Ishikawa (cell line): ENCODE measurements at regions not wholly inside any gene's neighbourhood (a gene's known extent, or its start where the extent isn't known, plus 50 kb on each side); places are given as distances from the start of the nearest gene placed in this dataset.

Experiments
- CEBPB ChIP-seq: IDR thresholded peaks from 2 replicates; pipeline ENCODE4 v1.6.1; 2012
- CREB1 ChIP-seq: IDR thresholded peaks from 2 replicates; pipeline ENCODE4 v1.6.1; 2012; ENCODE audit warnings: low read depth
- EGR1 ChIP-seq: IDR thresholded peaks from 2 replicates; pipeline ENCODE4 v1.6.1; 2012
- EP300 ChIP-seq: IDR thresholded peaks from 2 replicates; pipeline ENCODE4 v1.6.1; 2012; ENCODE audit warnings: borderline replicate concordance
- FOXM1 ChIP-seq: IDR thresholded peaks from 2 replicates; pipeline ENCODE4 v1.6.1; 2012; ENCODE audit warnings: low read depth, borderline replicate concordance
- NFIC ChIP-seq: IDR thresholded peaks from 2 replicates; pipeline ENCODE4 v1.6.1; 2012
- RAD21 ChIP-seq: IDR thresholded peaks from 2 replicates; pipeline ENCODE4 v1.6.1; 2012; ENCODE audit warnings: low read depth
- TAF1 ChIP-seq: IDR thresholded peaks from 2 replicates; pipeline ENCODE4 v1.6.1; 2012; ENCODE audit warnings: low read depth, mild to moderate bottlenecking
- TCF12 ChIP-seq: IDR thresholded peaks from 2 replicates; pipeline ENCODE4 v1.6.1; 2012; ENCODE audit warnings: low read depth
- TEAD4 ChIP-seq: IDR thresholded peaks from 2 replicates; pipeline ENCODE4 v1.6.1; 2012
- YY1 ChIP-seq: IDR thresholded peaks from 2 replicates; pipeline ENCODE4 v1.6.1; 2012; ENCODE audit warnings: low read depth
- ZBTB7A ChIP-seq: IDR thresholded peaks from 2 replicates; pipeline ENCODE4 v1.6.1; 2012; ENCODE audit warnings: low read depth
- TF ChIP-seq, protein P1 (sequence below): IDR thresholded peaks from 2 replicates; pipeline ENCODE4 v1.6.1; 2012; ENCODE audit warnings: low read depth, mild to moderate bottlenecking
- TF ChIP-seq, protein P2 (sequence below): IDR thresholded peaks from 2 replicates; pipeline ENCODE4 v1.6.1; 2012
- TF ChIP-seq, protein P3 (sequence below): IDR thresholded peaks from 2 replicates; pipeline ENCODE4 v1.6.1; 2012

DNA sequence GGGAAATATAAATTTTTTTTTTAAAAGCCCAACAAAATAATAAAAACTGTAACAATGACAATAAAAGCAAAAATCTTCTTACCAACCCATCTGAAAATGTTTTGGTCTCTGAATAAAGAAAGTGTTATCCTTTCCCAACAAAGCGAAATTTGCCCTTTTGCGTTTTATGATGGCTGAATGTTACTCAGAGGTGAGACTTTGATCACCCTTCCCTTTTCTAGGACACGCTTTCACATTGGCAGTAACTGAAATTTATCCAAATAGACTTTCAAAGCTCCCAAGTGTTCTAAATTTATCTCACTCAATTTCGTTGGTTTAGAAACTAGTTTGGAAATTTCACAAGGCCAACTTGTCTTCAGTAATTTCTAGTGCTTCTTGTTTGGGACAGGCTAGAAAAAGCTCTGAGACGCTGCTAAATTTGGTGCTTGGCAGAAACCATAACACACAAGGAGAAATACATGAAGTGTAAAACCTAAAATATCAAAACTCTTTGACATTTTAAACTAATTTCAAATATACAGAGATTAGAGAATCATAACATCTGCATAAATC lies 354.5 kb upstream of the CITED2 start:
- TF ChIP-seq YY1 (no peak), EGR1 (no peak), ZBTB7A (no peak)

DNA sequence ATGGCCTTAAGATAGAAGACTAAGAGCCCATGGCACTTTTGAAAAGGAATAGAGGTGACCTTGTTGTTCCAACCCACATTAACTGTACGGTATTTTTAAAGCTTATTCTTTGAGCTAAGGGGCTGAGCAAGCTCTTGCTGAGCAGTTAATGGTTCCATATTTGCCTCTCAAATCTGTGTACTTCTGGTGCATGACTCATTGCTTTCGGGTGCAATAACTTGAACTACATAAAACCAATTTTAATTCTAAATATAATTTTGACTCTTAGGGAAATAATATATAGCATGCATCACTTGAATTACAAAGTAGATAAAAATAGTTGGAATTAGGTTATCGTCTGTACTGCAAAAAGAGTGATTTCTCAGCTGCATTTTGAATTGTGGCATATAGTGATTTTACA lies 348.1 kb upstream of the CITED2 start:
- TF ChIP-seq RAD21 (no peak), NFIC (no peak), TEAD4 (no peak), EGR1 (no peak), CREB1 (no peak), ZBTB7A (no peak), TAF1 (no peak), CEBPB (no peak), TCF12 (no peak), YY1 (no peak), FOXM1 (no peak), EP300 (no peak)
- TF ChIP-seq, protein P1, sequence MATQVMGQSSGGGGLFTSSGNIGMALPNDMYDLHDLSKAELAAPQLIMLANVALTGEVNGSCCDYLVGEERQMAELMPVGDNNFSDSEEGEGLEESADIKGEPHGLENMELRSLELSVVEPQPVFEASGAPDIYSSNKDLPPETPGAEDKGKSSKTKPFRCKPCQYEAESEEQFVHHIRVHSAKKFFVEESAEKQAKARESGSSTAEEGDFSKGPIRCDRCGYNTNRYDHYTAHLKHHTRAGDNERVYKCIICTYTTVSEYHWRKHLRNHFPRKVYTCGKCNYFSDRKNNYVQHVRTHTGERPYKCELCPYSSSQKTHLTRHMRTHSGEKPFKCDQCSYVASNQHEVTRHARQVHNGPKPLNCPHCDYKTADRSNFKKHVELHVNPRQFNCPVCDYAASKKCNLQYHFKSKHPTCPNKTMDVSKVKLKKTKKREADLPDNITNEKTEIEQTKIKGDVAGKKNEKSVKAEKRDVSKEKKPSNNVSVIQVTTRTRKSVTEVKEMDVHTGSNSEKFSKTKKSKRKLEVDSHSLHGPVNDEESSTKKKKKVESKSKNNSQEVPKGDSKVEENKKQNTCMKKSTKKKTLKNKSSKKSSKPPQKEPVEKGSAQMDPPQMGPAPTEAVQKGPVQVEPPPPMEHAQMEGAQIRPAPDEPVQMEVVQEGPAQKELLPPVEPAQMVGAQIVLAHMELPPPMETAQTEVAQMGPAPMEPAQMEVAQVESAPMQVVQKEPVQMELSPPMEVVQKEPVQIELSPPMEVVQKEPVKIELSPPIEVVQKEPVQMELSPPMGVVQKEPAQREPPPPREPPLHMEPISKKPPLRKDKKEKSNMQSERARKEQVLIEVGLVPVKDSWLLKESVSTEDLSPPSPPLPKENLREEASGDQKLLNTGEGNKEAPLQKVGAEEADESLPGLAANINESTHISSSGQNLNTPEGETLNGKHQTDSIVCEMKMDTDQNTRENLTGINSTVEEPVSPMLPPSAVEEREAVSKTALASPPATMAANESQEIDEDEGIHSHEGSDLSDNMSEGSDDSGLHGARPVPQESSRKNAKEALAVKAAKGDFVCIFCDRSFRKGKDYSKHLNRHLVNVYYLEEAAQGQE: no peak
- TF ChIP-seq, protein P2, sequence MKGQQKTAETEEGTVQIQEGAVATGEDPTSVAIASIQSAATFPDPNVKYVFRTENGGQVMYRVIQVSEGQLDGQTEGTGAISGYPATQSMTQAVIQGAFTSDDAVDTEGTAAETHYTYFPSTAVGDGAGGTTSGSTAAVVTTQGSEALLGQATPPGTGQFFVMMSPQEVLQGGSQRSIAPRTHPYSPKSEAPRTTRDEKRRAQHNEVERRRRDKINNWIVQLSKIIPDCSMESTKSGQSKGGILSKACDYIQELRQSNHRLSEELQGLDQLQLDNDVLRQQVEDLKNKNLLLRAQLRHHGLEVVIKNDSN: no peak
- TF ChIP-seq, protein P3, sequence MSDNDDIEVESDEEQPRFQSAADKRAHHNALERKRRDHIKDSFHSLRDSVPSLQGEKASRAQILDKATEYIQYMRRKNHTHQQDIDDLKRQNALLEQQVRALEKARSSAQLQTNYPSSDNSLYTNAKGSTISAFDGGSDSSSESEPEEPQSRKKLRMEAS: no peak

DNA sequence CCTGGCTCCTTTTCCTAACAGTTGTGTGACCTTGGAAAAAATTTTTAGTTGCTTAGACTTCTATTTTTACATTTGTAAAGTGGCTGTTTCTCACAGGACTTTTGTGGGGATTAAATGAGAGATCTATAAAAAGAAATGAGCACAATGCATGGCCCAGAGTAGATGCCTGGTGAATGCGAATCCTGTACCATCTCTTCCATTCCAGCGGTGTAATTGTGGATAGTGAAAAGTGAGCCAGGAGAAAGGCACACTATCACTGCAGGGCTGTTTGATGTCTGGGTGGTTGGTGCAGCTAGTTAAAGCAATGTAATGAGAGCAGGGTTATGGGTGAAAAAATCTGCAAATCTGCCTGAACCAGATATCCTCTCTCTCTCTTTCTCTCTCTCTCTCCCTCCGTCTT lies 347.5 kb upstream of the CITED2 start:
- no peak for TF ChIP-seq YY1
- TF ChIP-seq, protein P3: no peak
- TF ChIP-seq, protein P2: no peak
- no peak for TF ChIP-seq FOXM1
- TF ChIP-seq NFIC: no peak
- TF ChIP-seq TAF1: no peak

DNA sequence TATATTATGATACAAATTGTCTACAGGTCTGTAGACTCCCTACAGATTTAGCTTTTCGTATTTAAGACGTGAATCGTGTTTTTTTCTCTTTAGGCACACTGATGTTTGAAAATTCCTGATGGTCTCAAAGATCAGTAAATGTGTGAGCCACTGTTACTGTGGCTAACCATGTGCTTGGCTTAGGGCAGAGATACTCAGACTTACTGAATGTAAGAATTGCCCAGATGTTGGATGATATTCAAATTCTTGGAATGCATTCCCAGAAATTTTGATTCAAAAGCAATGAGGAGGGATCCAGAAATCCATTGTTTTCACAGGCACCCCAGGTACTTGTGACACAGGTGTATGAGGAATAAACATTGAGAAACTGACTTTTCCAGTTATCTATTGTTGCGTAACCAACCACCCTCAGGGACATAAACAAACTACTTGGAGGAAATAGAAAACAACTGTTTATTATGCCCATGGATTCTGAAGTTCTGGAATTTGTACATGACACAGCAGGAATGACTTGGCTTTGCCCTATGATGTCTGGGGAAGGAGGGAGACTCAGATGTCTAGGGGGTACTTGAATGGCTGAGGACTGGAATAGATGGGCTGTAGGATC lies 339.6 kb upstream of the CITED2 start:
- TF ChIP-seq CREB1 (no peak), YY1 (no peak), EP300 (no peak), CEBPB (peak; percentile 92), TCF12 (no peak)

DNA sequence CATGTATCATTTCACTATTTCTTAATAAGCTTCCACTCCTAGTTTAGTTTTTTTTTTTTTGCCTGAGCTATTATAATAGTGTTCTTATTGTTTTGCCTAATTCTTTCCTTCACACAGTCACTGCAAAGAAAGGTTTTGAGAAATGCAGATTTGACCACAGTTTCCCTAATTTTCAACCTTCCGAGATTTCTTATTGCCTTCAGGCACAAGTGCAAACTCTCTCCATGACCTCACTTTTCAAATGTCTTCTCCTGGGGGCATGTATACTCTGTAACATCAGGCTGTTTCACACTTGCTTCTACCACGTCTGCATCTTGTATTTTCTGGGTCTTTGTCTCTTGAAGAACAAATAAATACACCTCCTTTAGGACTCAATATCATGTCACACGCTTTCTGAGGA lies 339.0 kb upstream of the CITED2 start:
- TF ChIP-seq TEAD4: no peak
- TF ChIP-seq, protein P3: no peak
- no peak for TF ChIP-seq NFIC
- TF ChIP-seq CREB1: no peak
- TF ChIP-seq TCF12: no peak
- no peak for TF ChIP-seq ZBTB7A
- TF ChIP-seq CEBPB: no peak

DNA sequence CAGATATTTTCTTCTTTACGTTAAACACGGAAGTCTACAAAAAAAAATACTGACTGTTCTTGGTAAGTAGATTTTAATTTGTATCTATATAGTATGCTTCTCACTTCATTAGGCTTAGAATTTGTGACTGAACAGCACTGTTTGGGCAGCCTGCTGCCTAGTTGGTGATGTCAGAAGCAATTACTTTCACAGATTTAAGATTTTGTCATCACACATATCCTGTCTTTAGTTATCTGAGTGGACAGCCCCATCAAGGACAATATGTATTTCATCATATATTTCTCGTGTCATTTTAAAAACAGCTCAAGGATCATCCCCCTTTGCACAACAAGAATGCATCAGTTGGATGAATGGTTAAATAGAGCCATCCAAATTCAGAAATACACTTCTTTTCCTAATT lies 338.4 kb upstream of the CITED2 start:
- TF ChIP-seq EGR1: no peak
- TF ChIP-seq NFIC: no peak
- no peak for TF ChIP-seq TAF1
- no peak for TF ChIP-seq ZBTB7A
- TF ChIP-seq, protein P1: no peak
- no peak for TF ChIP-seq FOXM1
- TF ChIP-seq TEAD4: no peak
- no peak for TF ChIP-seq CEBPB
- TF ChIP-seq, protein P2: no peak
- TF ChIP-seq, protein P3: no peak
- TF ChIP-seq EP300: no peak
